ENCODE measurements at regions not wholly inside any gene's neighbourhood (a gene's known extent, or its start where the extent isn't known, plus 50 kb on each side); places are given as distances from the start of the nearest gene placed in this dataset.
"Not testable (repeated sequence)": the region's sequence is repeated elsewhere in the genome, so short reads cannot be mapped to it uniquely, and the experiment has no call there.

GRCh38 chr3:13187593-13187992 is 114.4 kb upstream of the IQSEC1 start:
- H3K4me3 ChIP-seq (ENCODE audit: low read depth, low read length) = no peak overlapping the region
- TF ChIP-seq CTCF (IDR thresholded peaks at IDR 0.05; ENCODE audit: borderline replicate concordance, insufficient read depth, low read depth, low read length) = no peak

DNA sequence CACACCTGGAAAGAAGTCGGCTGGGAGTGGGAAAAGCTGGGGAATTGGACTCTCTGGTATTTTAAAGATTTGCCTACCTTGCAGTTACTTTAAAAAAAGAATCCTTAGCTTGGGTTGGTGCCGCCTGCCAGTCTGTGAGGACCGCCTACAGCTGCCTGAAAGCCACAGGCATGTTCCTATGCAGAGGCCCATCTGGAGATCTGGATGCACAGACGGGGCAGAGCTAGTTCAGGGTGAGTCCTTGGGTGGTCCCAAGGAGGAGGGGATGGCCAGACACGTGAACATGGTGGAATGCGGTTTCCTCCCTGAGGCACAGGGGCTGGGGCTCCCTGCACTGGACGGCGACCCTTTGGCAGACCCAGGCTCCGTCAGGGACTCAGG is 113.2 kb upstream of the IQSEC1 start:
- no peak for TF ChIP-seq CTCF (IDR thresholded peaks at IDR 0.05; ENCODE audit: borderline replicate concordance, insufficient read depth, low read depth, low read length)
- H3K4me3 ChIP-seq (ENCODE audit: low read depth, low read length) = no peak overlapping the region

DNA sequence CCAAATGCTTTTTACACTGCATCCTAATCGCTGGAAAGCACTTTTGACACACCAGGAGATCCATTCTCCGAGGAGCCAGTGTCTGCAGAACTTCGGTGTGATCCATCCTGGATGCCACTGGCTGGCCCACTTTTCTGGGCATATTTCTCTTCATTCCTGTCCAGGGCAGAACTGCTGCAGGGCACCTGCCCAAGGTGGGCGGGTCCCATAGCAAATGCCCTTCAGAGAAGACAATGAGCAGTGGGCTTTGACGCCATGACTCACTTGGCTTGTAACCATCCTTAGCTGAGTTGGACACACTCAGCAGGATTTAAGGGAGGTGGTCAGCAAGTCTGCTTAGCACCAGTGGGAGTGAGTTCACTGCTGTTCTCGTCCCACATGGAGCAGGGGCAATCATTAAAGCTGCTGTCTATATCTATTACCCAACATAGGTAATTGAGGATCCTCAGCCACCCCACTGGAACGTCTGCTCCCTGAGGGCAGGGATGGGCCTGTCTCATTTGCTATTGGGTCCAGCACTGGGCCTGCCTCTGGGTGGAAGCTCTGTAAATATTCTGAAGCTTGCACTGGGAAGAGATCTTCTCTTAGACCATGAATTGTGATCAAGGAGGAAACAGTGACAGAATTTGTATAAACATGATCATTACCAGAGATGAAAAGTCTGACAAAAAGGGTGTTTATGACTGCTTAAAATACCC is 112.7 kb upstream of the IQSEC1 start:
- no peak overlapping the region for H3K4me3 ChIP-seq (ENCODE audit: low read depth, low read length)
- no peak for TF ChIP-seq CTCF (IDR thresholded peaks at IDR 0.05; ENCODE audit: borderline replicate concordance, insufficient read depth, low read depth, low read length)

- not testable (repeated sequence) for H3K4me3 ChIP-seq (ENCODE audit: low read depth, low read length)
Observed at GRCh38 chr3:13179582-13180210, 106.5 kb upstream of the IQSEC1 start.

DNA sequence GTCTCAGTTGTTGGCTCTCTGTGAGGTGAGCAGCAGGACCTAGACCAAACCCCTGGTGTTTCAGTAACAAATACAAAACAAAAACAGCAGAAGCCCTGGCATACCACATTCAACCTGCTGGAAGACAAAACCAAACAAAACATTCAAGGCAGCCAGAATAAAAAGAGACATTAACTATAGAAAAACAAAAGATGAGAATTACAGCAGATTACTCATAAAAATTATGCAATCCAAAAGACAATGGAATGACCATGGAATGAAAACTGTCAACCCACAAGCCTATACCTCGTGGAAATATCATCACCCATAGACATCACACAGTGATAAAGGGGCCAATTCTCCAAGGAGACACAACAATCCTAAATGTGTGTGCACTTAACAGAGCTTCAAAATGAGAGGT is 106.0 kb upstream of the IQSEC1 start:
- no peak for TF ChIP-seq CTCF (IDR thresholded peaks at IDR 0.05; ENCODE audit: borderline replicate concordance, insufficient read depth, low read depth, low read length)
- no peak overlapping the region for H3K4me3 ChIP-seq (ENCODE audit: low read depth, low read length)

DNA sequence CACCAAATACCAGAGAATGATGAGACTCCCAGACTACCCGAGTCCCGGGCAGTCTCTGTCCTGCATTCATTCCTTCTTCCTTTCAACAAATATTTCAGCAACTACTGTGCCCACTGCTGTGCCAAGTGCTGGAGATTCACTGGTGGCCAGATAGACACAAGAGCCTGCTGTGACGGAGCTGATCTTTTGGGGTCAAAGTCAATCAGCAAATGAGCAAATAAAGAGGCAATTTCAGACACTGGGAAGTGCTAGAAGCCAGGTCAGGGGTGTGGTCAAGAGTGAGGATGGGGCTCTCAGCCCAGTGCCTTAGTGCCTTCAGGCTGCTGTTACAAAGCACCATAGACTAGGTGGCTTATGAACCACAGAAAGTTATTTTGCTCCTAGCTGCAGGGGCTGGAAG is 104.9 kb upstream of the IQSEC1 start:
- no peak overlapping the region for H3K4me3 ChIP-seq (ENCODE audit: low read depth, low read length)
- no peak for TF ChIP-seq CTCF (IDR thresholded peaks at IDR 0.05; ENCODE audit: borderline replicate concordance, insufficient read depth, low read depth, low read length)

GRCh38 chr3:13177641-13178040 is 104.4 kb upstream of the IQSEC1 start:
- TF ChIP-seq CTCF (IDR thresholded peaks at IDR 0.05; ENCODE audit: borderline replicate concordance, insufficient read depth, low read depth, low read length) = no peak

More at GRCh38 chr3:13177641-13178040, 104.4 kb upstream of the IQSEC1 start:
- no peak overlapping the region for H3K4me3 ChIP-seq (ENCODE audit: low read depth, low read length)
